HG03175 (cell line): ENCODE measurements at regions not wholly inside any gene's neighbourhood (a gene's known extent, or its start where the extent isn't known, plus 50 kb on each side); places are given as distances from the start of the nearest gene placed in this dataset.
"Not testable (repeated sequence)": the region's sequence is repeated elsewhere in the genome, so short reads cannot be mapped to it uniquely, and the experiment has no call there.

ENCODE experiments used
- ATAC-seq: cut with Tn5 transposase; IDR thresholded peaks from one replicate; pipeline ENCODE4 v1.9.1; 2021; ENCODE audit warnings: mild to moderate bottlenecking, moderate library complexity; ENCODE audit not compliant: unreplicated experiment

DNA sequence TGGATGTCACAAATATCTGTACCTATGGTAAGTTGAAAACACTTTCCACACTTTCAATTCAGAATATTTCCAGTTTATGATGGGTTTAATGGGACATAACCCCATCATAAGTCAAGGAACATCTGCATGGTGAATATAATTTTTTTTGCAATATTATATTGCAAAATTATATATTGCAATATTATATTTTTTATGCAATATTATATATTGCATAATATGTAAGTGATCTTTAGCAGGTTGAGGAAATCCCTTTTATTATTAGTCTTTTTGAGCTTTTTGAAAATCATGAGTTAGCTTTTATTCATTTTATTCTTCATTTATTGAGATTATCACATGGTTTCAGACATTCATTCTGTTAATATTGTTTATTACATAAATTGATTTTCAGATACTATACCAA lies 342.2 kb upstream of the GALNT5 start:
- no peak for ATAC-seq

DNA sequence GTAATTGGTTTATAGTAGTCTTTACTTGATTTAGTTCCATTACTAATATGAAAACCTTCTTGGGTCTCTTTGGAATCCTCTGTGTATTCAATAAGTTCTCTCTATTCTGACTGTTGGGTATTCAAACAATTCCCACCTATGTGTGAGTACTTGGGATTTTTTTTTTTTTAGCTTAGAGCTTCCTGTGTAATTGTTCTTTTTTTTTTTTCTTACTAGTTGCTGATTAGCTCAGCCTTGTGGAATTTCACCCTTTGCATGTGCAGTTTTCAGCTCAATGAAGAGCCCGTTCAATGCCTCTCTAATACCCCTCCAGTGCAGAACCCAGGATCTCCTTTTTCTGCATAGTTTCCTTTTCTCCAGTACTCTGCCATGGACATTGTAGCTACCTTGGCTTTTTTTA lies 339.1 kb upstream of the GALNT5 start:
- no peak for ATAC-seq

DNA sequence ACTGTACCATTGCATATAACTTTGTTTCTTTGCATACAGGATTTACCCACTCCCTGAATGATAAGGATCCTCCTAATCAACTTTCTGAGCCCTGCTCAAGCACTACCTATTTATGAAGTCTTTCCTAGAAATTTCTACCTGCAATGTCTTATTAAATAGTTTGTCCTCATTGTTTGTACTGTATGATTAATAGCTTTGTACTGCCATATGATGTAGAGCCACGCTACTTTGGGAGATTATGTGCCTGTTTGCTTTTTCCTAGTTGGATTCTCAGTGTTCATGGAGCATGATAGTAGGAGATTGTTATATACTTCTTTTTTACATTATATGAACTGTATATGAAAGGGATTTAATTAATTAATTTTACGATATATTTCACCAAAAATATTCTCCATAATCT lies 327.1 kb upstream of the GALNT5 start:
- no peak for ATAC-seq

GRCh38 chr2:156933645-156934225 lies 323.8 kb upstream of the GALNT5 start:
- ATAC-seq, result no peak

GRCh38 chr2:156935616-156936015 lies 321.9 kb upstream of the GALNT5 start:
- no peak for ATAC-seq

DNA sequence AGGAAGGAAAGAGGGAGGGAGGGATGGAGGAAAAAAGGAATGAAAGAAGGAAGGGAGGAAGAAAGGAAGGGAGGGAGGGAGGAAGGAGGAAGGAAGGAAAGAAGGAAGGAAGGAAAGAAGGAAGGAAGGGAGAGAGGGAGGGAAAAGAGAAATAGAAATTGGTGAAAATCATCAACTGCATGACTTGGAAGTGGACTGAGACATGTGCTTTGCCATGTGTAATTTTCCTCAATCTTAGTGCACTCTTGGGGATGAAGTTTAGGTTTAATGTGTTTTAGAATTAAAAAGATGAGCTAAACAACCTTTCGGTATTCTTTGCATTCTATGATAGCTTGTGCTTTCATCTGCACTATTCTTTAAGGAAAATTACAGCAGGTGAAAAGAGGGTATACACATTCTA lies 320.1 kb upstream of the GALNT5 start:
- ATAC-seq, result no peak

DNA sequence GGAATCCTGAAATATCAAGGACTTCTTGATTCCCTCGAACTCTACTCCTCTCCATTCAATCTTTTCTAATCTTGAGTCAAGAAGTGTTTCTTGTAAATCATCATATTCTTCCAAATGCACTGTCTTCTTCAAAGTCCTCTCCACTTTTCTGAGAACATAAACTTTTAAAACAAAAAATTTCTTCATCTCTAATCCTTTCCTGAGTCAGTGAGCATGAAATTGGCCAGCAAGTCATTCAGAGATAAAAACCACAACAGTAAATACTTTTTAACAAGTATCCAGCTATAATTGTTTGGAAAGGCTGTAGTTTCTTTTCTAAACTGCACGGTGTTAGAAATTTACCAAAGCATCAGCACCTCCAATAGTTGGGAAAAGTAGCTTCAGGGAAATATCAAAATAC lies 312.6 kb upstream of the GALNT5 start:
- ATAC-seq, result no peak

GRCh38 chr2:156947261-156947660 lies 310.2 kb upstream of the GALNT5 start:
- ATAC-seq, result no peak

DNA sequence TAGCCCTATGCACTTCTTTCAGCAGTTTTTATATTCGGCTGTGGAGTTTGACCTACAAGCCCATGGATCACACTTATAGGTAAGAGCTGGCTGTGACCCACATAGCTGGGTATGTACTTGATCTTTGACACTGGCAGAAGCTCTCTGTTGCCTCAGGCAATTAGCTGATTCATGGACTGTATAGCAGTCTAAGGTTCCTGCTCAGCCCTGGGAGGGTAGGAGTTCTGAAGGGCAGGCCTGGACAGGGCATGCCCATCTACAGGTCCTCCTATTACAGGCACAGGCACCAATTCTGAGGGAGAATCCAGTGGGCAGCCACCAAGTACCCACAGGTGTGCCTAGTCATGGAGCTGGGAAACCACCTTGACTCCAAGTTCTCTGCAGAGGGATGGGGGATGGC lies 301.8 kb upstream of the GALNT5 start:
- no peak for ATAC-seq

DNA sequence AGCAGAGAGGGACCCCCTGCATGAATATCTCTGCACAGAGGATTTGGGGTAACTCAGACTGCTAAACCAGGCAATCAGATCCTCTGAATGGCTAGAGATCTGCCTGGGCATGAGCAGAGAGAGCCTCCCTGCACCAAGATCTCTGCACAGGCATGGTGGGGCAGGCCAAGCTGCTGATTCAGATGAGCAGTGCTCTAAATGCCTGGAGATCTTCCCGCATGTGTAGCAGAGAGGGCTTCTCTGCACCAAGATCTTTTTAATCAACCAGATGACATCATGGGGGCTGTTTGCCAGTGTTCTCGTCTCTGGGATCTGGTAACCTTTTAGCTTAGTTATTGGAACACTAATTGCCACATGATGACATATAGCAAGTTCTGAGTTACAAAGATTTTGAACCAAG lies 301.3 kb upstream of the GALNT5 start:
- no peak for ATAC-seq

DNA sequence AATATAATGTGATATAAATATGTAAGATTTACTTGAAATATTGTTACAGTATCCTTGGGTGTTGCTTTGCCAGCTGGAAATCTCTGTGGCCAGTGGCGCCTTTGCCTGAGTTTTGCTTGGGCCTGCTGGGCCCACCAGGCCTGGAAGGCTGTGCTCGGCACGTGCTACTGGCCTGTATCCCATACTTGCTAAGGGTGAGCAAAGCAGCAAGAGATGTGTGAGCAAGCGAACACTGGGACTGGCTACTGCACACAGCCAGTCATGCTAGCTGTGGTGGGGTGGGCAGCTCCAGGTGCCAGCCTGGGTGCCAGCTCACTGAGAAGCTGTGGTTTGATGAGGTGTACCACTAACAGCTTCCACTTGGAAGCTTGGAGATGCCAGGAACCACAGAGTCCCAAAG lies 299.1 kb upstream of the GALNT5 start:
- no peak for ATAC-seq

DNA sequence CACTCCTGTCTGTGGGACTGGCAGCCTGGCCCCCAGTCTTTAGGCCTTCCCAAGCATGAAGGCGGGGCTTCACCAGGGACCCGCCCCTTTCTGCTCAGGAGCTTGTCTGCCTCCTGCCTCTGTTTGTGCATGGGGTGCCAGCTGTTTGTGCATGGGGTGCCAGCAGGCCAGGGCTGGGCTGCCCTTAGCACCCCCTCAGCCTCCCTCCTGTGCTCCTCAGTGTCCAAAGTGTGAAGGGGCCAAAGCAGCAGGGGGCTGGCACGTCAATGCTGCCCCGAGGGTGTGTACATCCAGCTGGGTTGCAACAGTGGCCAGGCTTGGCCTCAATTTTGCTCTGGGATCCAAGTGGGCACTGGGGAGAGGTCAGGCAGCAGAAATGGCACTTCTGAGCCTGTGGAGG lies 298.0 kb upstream of the GALNT5 start:
- no peak for ATAC-seq

GRCh38 chr2:156982615-156983014 lies 274.9 kb upstream of the GALNT5 start:
- ATAC-seq, result no peak

- ATAC-seq, result no peak
Observed at GRCh38 chr2:156986339-156986988, 271.0 kb upstream of the GALNT5 start.

GRCh38 chr2:156999661-157000060 lies 257.8 kb upstream of the GALNT5 start:
- no peak for ATAC-seq

DNA sequence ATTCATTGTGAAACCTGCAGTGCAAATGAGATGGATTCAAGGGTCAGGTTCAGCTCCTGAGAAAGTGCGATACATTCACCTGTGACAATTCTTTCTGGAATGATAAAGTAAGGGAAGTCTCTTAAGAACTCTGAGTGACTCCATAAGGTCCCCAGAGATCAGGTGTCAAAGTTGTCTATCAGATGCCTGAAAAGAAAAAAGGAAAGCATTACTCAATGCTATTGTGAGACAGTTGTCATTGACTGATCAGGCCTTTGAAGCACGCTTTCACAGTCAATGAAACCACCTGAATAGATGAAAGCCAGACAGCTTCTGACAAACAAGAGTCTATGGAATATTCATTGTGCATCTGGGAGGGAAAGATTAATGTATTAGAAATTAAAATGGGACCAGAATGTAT lies 252.7 kb upstream of the GALNT5 start:
- ATAC-seq, result no peak

GRCh38 chr2:157015015-157015575 lies 242.4 kb upstream of the GALNT5 start:
- ATAC-seq, result no peak

DNA sequence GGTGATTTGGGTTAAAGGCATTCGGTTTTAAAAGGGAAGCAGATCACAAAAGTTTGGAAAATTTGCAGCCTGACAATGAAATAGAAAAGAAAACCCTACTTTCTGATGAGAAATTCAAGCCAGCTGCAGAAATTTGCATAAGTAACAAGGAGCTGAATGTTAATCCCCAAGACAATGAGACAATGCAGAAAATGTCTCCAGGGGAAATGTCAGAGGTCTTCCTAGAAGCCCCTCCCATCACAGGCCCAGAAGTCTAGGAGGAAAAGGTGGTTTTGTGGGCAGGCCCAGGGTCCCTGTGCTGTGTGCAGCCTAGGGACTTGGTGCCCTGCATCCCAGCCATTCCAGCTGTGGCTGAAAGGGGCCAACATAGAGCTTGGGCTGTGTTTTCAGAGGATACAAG lies 234.2 kb upstream of the GALNT5 start:
- not testable (repeated sequence) for ATAC-seq

DNA sequence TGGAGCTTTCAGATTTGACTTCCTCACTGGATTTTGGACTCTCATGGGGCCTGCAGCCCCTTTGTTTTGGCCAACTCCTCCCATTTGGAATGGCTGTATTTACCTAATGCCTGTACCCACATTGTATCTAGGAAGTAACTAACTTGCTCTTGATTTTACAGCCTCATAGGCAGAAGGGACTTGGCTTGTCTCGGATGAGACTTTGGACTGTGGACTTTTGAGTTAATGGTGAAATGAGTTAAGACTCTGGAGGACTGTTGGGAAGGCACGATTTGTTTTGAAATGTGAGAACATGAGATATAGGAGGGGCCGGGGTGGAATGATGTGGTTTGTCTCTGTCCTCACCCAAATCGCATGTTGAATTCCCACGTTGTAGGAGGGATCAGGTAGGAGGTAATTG lies 233.4 kb upstream of the GALNT5 start:
- ATAC-seq, result no peak

GRCh38 chr2:157032017-157032416 lies 225.5 kb upstream of the GALNT5 start:
- no peak for ATAC-seq

- ATAC-seq, result no peak
Observed at GRCh38 chr2:157036726-157037125, 220.8 kb upstream of the GALNT5 start.

- ATAC-seq, result no peak
Observed at GRCh38 chr2:157043786-157044185, 213.7 kb upstream of the GALNT5 start.

- no peak for ATAC-seq
Observed at GRCh38 chr2:157046396-157046795, 211.1 kb upstream of the GALNT5 start.
